Stomach (tissue), 4 donors: ENCODE measurements at regions not wholly inside any gene's neighbourhood (a gene's known extent, or its start where the extent isn't known, plus 50 kb on each side); places are given as distances from the start of the nearest gene placed in this dataset.

Experiments used
- CTCF ChIP-seq, 7 experiments: fragments of 450-650 bp in 4 of 7; fragments of 200-600 bp in 3 of 7; sonication (generic) in 3 of 7; IDR thresholded peaks; one replicate each; pipeline ENCODE4 v1.5.1; 2016 to 2019; ENCODE audit warnings: antibody characterized with exemption in 7 of 7, control low read depth in 2 of 7, mild to moderate bottlenecking in 1 of 7
- EP300 ChIP-seq: sonication (generic); formaldehyde crosslinking; IDR thresholded peaks from one replicate; pipeline ENCODE4 v1.6.1; 2017; ENCODE audit warnings: antibody characterized with exemption
- POLR2AphosphoS5 ChIP-seq, 3 donors: sonication (generic); formaldehyde crosslinking; IDR thresholded peaks; one replicate each; pipeline ENCODE4 v1.6.1; 2016; ENCODE audit warnings: antibody characterized with exemption in 3 of 3

- no peak for TF ChIP-seq CTCF (IDR thresholded peaks at IDR 0.05)
- TF ChIP-seq EP300, result no peak
- TF ChIP-seq POLR2AphosphoS5 (IDR thresholded peaks at IDR 0.05), result no peak
Observed at GRCh38 chr12:34601689-34602088, 579.4 kb downstream of the ALG10 start.
